ENCODE measurements at regions not wholly inside any gene's neighbourhood (a gene's known extent, or its start where the extent isn't known, plus 50 kb on each side); places are given as distances from the start of the nearest gene placed in this dataset.
"Not testable (repeated sequence)": the region's sequence is repeated elsewhere in the genome, so short reads cannot be mapped to it uniquely, and the experiment has no call there.

GRCh38 chr13:40355126-40355724, 311.2 kb downstream of the FOXO1 start:
- H3K27ac Mint-ChIP-seq, result peak overlapping the region; percentile 79
- Histone ChIP-seq H3K36me3 (no peaks in the 10 kb centered on the region), H3K9me3 (ENCODE audit: low read depth) (no peaks in the 10 kb centered on the region), H3K79me2 (ENCODE audit: low read depth) (no peaks in the 10 kb centered on the region), H4K20me1 (ENCODE audit: low read depth) (no peaks in the 10 kb centered on the region), H3K4me2 (no peak overlapping the region), H3K4me1 (peaks cover 18% of the 10 kb centered on the region), H3F3A (ENCODE audit: low read depth) (peaks cover 5% of the 10 kb centered on the region), H3K27ac (no peak overlapping the region), H3K27me3 (no peaks in the 10 kb centered on the region), H3K9ac (no peak overlapping the region), H2AFZ (replicated peaks) (no peak overlapping the region), H3K4me3 (no peak overlapping the region)
- peaks cover 2% of the 10 kb centered on the region for H3K27me3 Mint-ChIP-seq (ENCODE audit: insufficient read depth, low read depth)
- H3K9me3 Mint-ChIP-seq, result peaks cover 7% of the 10 kb centered on the region
- H3K36me3 Mint-ChIP-seq, result no peaks in the 10 kb centered on the region
- no peak for DNase-seq (ENCODE audit: low spot score)
- H3K4me3 Mint-ChIP-seq, result no peak overlapping the region
- TF ChIP-seq EZH2 (IDR thresholded peaks at IDR 0.05), result no peak
- TF ChIP-seq EZH2phosphoT487 (IDR thresholded peaks at IDR 0.05), result no peak
- TF ChIP-seq CTCF (IDR thresholded peaks at IDR 0.05), result no peak
- peaks cover 33% of the 10 kb centered on the region for H3K4me1 Mint-ChIP-seq

GRCh38 chr13:40356011-40356410, 310.4 kb downstream of the FOXO1 start:
- no peaks in the 10 kb centered on the region for H3K36me3 ChIP-seq
- H3K4me1 Mint-ChIP-seq, result peaks cover 28% of the 10 kb centered on the region
- H3K4me1 ChIP-seq, result peaks cover 16% of the 10 kb centered on the region
- H3K79me2 ChIP-seq (ENCODE audit: low read depth), result no peaks in the 10 kb centered on the region
- TF ChIP-seq EZH2phosphoT487 (IDR thresholded peaks at IDR 0.05) (no peak), CTCF (IDR thresholded peaks at IDR 0.05) (no peak), EZH2 (IDR thresholded peaks at IDR 0.05) (no peak)
- DNase-seq (ENCODE audit: low spot score), result no peak
- peak overlapping the region; percentile 67 for H3K4me2 ChIP-seq
- no peak overlapping the region for H3K9ac ChIP-seq
- H3K4me3 ChIP-seq, result peak overlapping the region; percentile 28
- no peaks in the 10 kb centered on the region for H4K20me1 ChIP-seq (ENCODE audit: low read depth)
- peaks cover 5% of the 10 kb centered on the region for H3F3A ChIP-seq (ENCODE audit: low read depth)
- H3K9me3 ChIP-seq (ENCODE audit: low read depth), result no peaks in the 10 kb centered on the region
- no peak overlapping the region for H3K4me3 Mint-ChIP-seq
- no peak overlapping the region for H3K27ac ChIP-seq
- H3K27me3 ChIP-seq, result no peaks in the 10 kb centered on the region
- peak overlapping the region; percentile 98 for H2AFZ ChIP-seq (replicated peaks)
- H3K9me3 Mint-ChIP-seq, result peaks cover 7% of the 10 kb centered on the region
- no peaks in the 10 kb centered on the region for H3K36me3 Mint-ChIP-seq
- peaks cover 2% of the 10 kb centered on the region for H3K27me3 Mint-ChIP-seq (ENCODE audit: insufficient read depth, low read depth)
- H3K27ac Mint-ChIP-seq, result no peak overlapping the region

- peak; percentile 29 for DNase-seq (ENCODE audit: low spot score)
- not testable (repeated sequence) for H3K4me3 Mint-ChIP-seq; H3F3A ChIP-seq (ENCODE audit: low read depth); H4K20me1 ChIP-seq (ENCODE audit: low read depth); H3K27me3 Mint-ChIP-seq (ENCODE audit: insufficient read depth, low read depth); H3K9ac ChIP-seq; H3K9me3 Mint-ChIP-seq; H3K9me3 ChIP-seq (ENCODE audit: low read depth); H3K27me3 ChIP-seq; H3K27ac Mint-ChIP-seq; H3K79me2 ChIP-seq (ENCODE audit: low read depth); H3K27ac ChIP-seq; H3K36me3 ChIP-seq; H3K36me3 Mint-ChIP-seq
- Histone ChIP-seq H3K4me3 (peak overlapping the region; percentile 28), H3K4me2 (peak overlapping the region; percentile 67), H2AFZ (replicated peaks) (peak overlapping the region; percentile 98), H3K4me1 (peaks cover 12% of the 10 kb centered on the region)
- H3K4me1 Mint-ChIP-seq, result peaks cover 25% of the 10 kb centered on the region
Measured at GRCh38 chr13:40356458-40356857, 310.0 kb downstream of the FOXO1 start.

GRCh38 chr13:40362502-40362901, 303.9 kb downstream of the FOXO1 start:
- peaks cover 11% of the 10 kb centered on the region for H3K4me1 Mint-ChIP-seq
- no peak for DNase-seq (ENCODE audit: low spot score)
- no peak overlapping the region for H3K9ac ChIP-seq
- H3K27ac Mint-ChIP-seq, result no peak overlapping the region
- H3K4me3 Mint-ChIP-seq, result no peak overlapping the region
- H3K79me2 ChIP-seq (ENCODE audit: low read depth), result no peaks in the 10 kb centered on the region
- H4K20me1 ChIP-seq (ENCODE audit: low read depth), result no peaks in the 10 kb centered on the region
- H3K4me1 ChIP-seq, result no peaks in the 10 kb centered on the region
- peaks cover 3% of the 10 kb centered on the region for H3K27me3 Mint-ChIP-seq (ENCODE audit: insufficient read depth, low read depth)
- no peak overlapping the region for H3K4me2 ChIP-seq
- H3F3A ChIP-seq (ENCODE audit: low read depth), result no peaks in the 10 kb centered on the region
- no peak overlapping the region for H2AFZ ChIP-seq (replicated peaks)
- TF ChIP-seq EZH2 (IDR thresholded peaks at IDR 0.05) (no peak), CTCF (IDR thresholded peaks at IDR 0.05) (no peak), EZH2phosphoT487 (IDR thresholded peaks at IDR 0.05) (no peak)
- H3K4me3 ChIP-seq, result no peak overlapping the region
- no peak overlapping the region for H3K27ac ChIP-seq
- no peaks in the 10 kb centered on the region for H3K9me3 ChIP-seq (ENCODE audit: low read depth)
- H3K36me3 Mint-ChIP-seq, result peaks cover 3% of the 10 kb centered on the region
- no peaks in the 10 kb centered on the region for H3K36me3 ChIP-seq
- no peaks in the 10 kb centered on the region for H3K27me3 ChIP-seq
- H3K9me3 Mint-ChIP-seq, result peaks cover 8% of the 10 kb centered on the region
